Astrocyte (in vitro differentiated cells and primary cell): ENCODE measurements at regions not wholly inside any gene's neighbourhood (a gene's known extent, or its start where the extent isn't known, plus 50 kb on each side); places are given as distances from the start of the nearest gene placed in this dataset.

Experiments
- DNase-seq: peaks from one replicate; pipeline ENCODE4 v3.0.0-alpha.2; 2010; ENCODE audit warnings: low read depth
- FAIRE-seq: peaks from 2 replicates; lab custom pipeline; 2011; peaks lifted over from hg19 to GRCh38; lab: Jason Lieb, UNC
- H2AFZ ChIP-seq: 2 replicates; pipeline ENCODE4 v1.6.0; 2012; ENCODE audit warnings: low read depth, low read length, inconsistent platforms
- H3K27ac ChIP-seq: 2 replicates; pipeline ENCODE4 v1.5.1; 2011; ENCODE audit warnings: low read depth, low read length, inconsistent platforms
- H3K27me3 ChIP-seq: 2 replicates; pipeline ENCODE4 v1.6.0; 2011; ENCODE audit warnings: low read length, inconsistent platforms; ENCODE audit not compliant: insufficient read depth
- H3K36me3 ChIP-seq: 2 replicates; pipeline ENCODE4 v1.5.1; 2011; ENCODE audit warnings: low read length, inconsistent platforms; ENCODE audit not compliant: insufficient read depth
- H3K4me1 ChIP-seq: 2 replicates; pipeline ENCODE4 v1.5.1; 2011; ENCODE audit warnings: low read length, inconsistent platforms; ENCODE audit not compliant: insufficient read depth
- H3K4me2 ChIP-seq: 2 replicates; pipeline ENCODE4 v1.6.0; 2012; ENCODE audit warnings: low read length, inconsistent platforms
- H3K4me3 ChIP-seq: 2 replicates; pipeline ENCODE4 v1.5.1; 2011; ENCODE audit warnings: low read depth, mild to moderate bottlenecking, low read length, inconsistent platforms; ENCODE audit not compliant: insufficient read depth
- H3K79me2 ChIP-seq: 2 replicates; pipeline ENCODE4 v1.6.0; 2012; ENCODE audit warnings: mild to moderate bottlenecking, low read length, inconsistent platforms; ENCODE audit not compliant: insufficient read depth
- H3K9ac ChIP-seq: 2 replicates; pipeline ENCODE4 v1.6.0; 2012; ENCODE audit warnings: mild to moderate bottlenecking, low read length, inconsistent platforms
- H3K9me3 ChIP-seq: 2 replicates; pipeline ENCODE4 v1.5.1; 2012; ENCODE audit warnings: low read depth, mild to moderate bottlenecking, low read length, inconsistent platforms; ENCODE audit not compliant: insufficient read depth
- H4K20me1 ChIP-seq: 2 replicates; pipeline ENCODE4 v1.6.0; 2012; ENCODE audit warnings: low read length, inconsistent platforms; ENCODE audit not compliant: insufficient read depth
- H3K27ac Mint-ChIP-seq: one replicate; pipeline ENCODE4 v1.8.0; 2021; ENCODE audit warnings: mild to moderate bottlenecking, mixed read lengths; ENCODE audit not compliant: unreplicated experiment
- H3K27me3 Mint-ChIP-seq: one replicate; pipeline ENCODE4 v1.8.0; 2021; ENCODE audit warnings: low read depth, mixed read lengths; ENCODE audit not compliant: unreplicated experiment
- H3K36me3 Mint-ChIP-seq: one replicate; pipeline ENCODE4 v1.8.0; 2021; ENCODE audit warnings: low read depth, mixed read lengths; ENCODE audit not compliant: unreplicated experiment
- H3K4me1 Mint-ChIP-seq: one replicate; pipeline ENCODE4 v1.8.0; 2021; ENCODE audit warnings: low read depth, mixed read lengths; ENCODE audit not compliant: unreplicated experiment
- H3K4me3 Mint-ChIP-seq: one replicate; pipeline ENCODE4 v1.8.0; 2021; ENCODE audit warnings: mild to moderate bottlenecking, moderate library complexity, mixed read lengths; ENCODE audit not compliant: unreplicated experiment
- H3K9me3 Mint-ChIP-seq: one replicate; pipeline ENCODE4 v1.8.0; 2021; ENCODE audit warnings: mild to moderate bottlenecking, mixed read lengths; ENCODE audit not compliant: unreplicated experiment
- EZH2 ChIP-seq: IDR thresholded peaks from 2 replicates; pipeline ENCODE4 v1.6.1; 2012; ENCODE audit warnings: mild to moderate bottlenecking, low read length, inconsistent platforms; ENCODE audit not compliant: insufficient read depth
- TF ChIP-seq, protein P1 (sequence below): IDR thresholded peaks from 2 replicates; pipeline ENCODE4 v1.5.1; 2011; ENCODE audit warnings: low read depth, mild to moderate bottlenecking, inconsistent platforms, low read length, moderate library complexity; ENCODE audit not compliant: insufficient read depth

- no peak for DNase-seq
- FAIRE-seq = no peak
- Mint-ChIP-seq H3K4me1 (no peaks in the 10 kb centered on the region), H3K27me3 (no peaks in the 10 kb centered on the region), H3K9me3 (no peaks in the 10 kb centered on the region), H3K36me3 (no peaks in the 10 kb centered on the region), H3K27ac (no peak overlapping the region), H3K4me3 (no peak overlapping the region)
- TF ChIP-seq, protein P1, sequence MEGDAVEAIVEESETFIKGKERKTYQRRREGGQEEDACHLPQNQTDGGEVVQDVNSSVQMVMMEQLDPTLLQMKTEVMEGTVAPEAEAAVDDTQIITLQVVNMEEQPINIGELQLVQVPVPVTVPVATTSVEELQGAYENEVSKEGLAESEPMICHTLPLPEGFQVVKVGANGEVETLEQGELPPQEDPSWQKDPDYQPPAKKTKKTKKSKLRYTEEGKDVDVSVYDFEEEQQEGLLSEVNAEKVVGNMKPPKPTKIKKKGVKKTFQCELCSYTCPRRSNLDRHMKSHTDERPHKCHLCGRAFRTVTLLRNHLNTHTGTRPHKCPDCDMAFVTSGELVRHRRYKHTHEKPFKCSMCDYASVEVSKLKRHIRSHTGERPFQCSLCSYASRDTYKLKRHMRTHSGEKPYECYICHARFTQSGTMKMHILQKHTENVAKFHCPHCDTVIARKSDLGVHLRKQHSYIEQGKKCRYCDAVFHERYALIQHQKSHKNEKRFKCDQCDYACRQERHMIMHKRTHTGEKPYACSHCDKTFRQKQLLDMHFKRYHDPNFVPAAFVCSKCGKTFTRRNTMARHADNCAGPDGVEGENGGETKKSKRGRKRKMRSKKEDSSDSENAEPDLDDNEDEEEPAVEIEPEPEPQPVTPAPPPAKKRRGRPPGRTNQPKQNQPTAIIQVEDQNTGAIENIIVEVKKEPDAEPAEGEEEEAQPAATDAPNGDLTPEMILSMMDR = no peak
- no peak for TF ChIP-seq EZH2
- Histone ChIP-seq H3K4me1 (no peaks in the 10 kb centered on the region), H4K20me1 (no peaks in the 10 kb centered on the region), H3K36me3 (no peaks in the 10 kb centered on the region), H3K4me3 (no peak overlapping the region), H3K27me3 (no peaks in the 10 kb centered on the region), H3K9me3 (no peaks in the 10 kb centered on the region), H3K27ac (no peak overlapping the region), H2AFZ (no peak overlapping the region), H3K79me2 (no peaks in the 10 kb centered on the region), H3K4me2 (no peak overlapping the region), H3K9ac (no peak overlapping the region)
Measured at GRCh38 chrX:25219480-25219879, 203.7 kb upstream of the ARX start.

DNA sequence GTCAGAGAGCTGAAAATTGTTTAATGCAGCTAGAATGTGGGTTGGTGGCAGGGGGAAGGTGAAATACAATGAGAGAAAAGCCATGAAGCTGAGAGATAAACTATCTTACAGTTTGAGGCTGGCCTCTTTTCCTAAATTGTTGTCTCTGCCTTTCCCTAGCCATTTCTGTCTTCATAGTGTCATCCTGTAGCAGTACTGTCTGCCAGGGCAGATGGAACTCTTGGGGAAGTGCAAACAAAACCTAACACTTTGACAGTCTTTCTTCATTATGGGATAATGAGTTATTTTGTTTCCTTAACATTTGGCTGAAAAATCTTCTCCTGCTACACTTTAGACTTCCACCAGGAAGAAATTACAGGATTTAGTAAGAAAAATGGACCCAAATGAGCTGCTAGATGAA, 197.8 kb upstream of the ARX start:
- H3K27ac ChIP-seq = no peak overlapping the region
- H3K4me3 ChIP-seq = no peak overlapping the region
- DNase-seq (no peak), FAIRE-seq (no peak)
- H3K9ac ChIP-seq = no peak overlapping the region
- Mint-ChIP-seq H3K4me3 (no peak overlapping the region), H3K36me3 (no peaks in the 10 kb centered on the region), H3K4me1 (no peaks in the 10 kb centered on the region), H3K27me3 (no peaks in the 10 kb centered on the region), H3K27ac (no peak overlapping the region), H3K9me3 (no peaks in the 10 kb centered on the region)
- H3K4me2 ChIP-seq = no peak overlapping the region
- H3K27me3 ChIP-seq = no peaks in the 10 kb centered on the region
- no peaks in the 10 kb centered on the region for H3K79me2 ChIP-seq
- no peaks in the 10 kb centered on the region for H3K36me3 ChIP-seq
- no peaks in the 10 kb centered on the region for H4K20me1 ChIP-seq
- no peak overlapping the region for H2AFZ ChIP-seq
- TF ChIP-seq, protein P1 = no peak
- no peaks in the 10 kb centered on the region for H3K4me1 ChIP-seq
- H3K9me3 ChIP-seq = no peaks in the 10 kb centered on the region

DNA sequence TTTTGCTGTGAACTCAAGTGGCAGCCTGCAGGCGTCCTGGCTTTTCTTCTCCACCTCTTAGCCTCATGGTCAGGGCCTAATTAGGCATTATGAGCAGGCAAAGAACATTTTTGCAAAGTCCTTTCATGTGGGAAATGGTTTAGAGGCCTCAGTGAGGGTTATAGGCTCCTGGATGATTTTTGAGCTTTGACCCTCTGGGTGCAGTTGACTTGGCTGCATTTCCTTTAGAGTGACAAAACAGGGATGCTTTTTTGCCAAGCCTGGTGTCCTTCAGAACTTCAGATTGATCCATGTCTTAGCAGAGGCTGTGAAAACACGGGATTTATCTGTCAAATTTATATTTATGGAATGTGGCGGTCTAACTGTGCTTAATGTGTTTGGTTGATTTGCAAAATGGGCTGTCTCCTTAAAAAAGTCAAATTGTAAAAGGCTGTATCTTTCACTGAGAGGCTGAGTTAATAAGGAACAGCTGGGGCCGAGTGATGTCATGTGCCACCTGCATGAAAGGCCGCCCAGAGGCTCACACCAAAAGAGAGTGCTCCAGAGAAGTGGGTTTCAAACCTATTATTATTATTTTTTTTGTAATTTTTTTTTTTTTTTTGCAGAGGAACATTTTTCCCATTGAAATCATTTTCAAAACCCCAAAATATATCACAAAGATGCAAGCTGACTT, 192.2 kb upstream of the ARX start:
- Mint-ChIP-seq H3K9me3 (no peaks in the 10 kb centered on the region), H3K36me3 (no peaks in the 10 kb centered on the region), H3K4me1 (peaks cover 5% of the 10 kb centered on the region), H3K27ac (no peak overlapping the region), H3K27me3 (no peaks in the 10 kb centered on the region), H3K4me3 (no peak overlapping the region)
- H3K27ac ChIP-seq = no peak overlapping the region
- TF ChIP-seq EZH2 = no peak
- TF ChIP-seq, protein P1 = no peak
- H3K9ac ChIP-seq = no peak overlapping the region
- H3K4me2 ChIP-seq = no peak overlapping the region
- no peaks in the 10 kb centered on the region for H3K9me3 ChIP-seq
- H3K27me3 ChIP-seq = no peaks in the 10 kb centered on the region
- H3K4me1 ChIP-seq = no peaks in the 10 kb centered on the region
- no peak overlapping the region for H2AFZ ChIP-seq
- no peak overlapping the region for H3K4me3 ChIP-seq
- H4K20me1 ChIP-seq = no peaks in the 10 kb centered on the region
- DNase-seq (no peak), FAIRE-seq (peak; percentile 13)
- H3K79me2 ChIP-seq = no peaks in the 10 kb centered on the region
- H3K36me3 ChIP-seq = no peaks in the 10 kb centered on the region
